ENCODE measurements at regions not wholly inside any gene's neighbourhood (a gene's known extent, or its start where the extent isn't known, plus 50 kb on each side); places are given as distances from the start of the nearest gene placed in this dataset.

DNA sequence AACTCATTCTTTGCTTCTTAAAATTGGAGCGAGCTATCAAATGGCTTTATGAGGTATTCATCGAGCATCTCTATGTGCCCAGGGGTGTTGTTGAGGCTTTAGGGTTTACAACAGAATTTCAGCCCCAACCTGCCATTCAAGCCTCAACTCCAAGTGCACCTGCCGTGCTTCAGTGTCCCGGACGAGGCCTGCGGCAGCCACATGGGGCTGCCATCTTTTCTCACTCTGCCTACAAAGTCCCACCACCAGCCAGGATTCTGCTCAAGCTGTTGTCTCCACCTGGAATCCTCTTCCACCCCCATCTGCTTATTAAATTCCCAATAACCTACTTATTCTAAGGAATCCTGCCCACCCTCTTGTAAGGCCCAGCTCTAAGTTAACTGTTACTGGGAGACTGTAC, 242.4 kb downstream of the OPA1 start:
- no peak for TF ChIP-seq EZH2 (IDR thresholded peaks at IDR 0.05; ENCODE audit: borderline replicate concordance, low read length)
- TF ChIP-seq, protein P1, sequence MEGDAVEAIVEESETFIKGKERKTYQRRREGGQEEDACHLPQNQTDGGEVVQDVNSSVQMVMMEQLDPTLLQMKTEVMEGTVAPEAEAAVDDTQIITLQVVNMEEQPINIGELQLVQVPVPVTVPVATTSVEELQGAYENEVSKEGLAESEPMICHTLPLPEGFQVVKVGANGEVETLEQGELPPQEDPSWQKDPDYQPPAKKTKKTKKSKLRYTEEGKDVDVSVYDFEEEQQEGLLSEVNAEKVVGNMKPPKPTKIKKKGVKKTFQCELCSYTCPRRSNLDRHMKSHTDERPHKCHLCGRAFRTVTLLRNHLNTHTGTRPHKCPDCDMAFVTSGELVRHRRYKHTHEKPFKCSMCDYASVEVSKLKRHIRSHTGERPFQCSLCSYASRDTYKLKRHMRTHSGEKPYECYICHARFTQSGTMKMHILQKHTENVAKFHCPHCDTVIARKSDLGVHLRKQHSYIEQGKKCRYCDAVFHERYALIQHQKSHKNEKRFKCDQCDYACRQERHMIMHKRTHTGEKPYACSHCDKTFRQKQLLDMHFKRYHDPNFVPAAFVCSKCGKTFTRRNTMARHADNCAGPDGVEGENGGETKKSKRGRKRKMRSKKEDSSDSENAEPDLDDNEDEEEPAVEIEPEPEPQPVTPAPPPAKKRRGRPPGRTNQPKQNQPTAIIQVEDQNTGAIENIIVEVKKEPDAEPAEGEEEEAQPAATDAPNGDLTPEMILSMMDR (conservative IDR thresholded peaks at IDR 0.05 in 1 of 2, IDR thresholded peaks at IDR 0.05 in 1 of 2; ENCODE audit: extremely low read depth in 1 of 2, insufficient read depth in 1 of 2, low read depth in 1 of 2, low read length in 2 of 2) = no peak
